Large intestine (tissue), 3 donors: ENCODE measurements at regions not wholly inside any gene's neighbourhood (a gene's known extent, or its start where the extent isn't known, plus 50 kb on each side); places are given as distances from the start of the nearest gene placed in this dataset.
"Not testable (repeated sequence)": the region's sequence is repeated elsewhere in the genome, so short reads cannot be mapped to it uniquely, and the experiment has no call there.

ENCODE experiments used
- DNase-seq, 2 donors: peaks; one replicate each; pipeline versions ENCODE4 v3.0.0 to v3.0.0-alpha.2; 2013
- H3K27ac ChIP-seq: one replicate; pipeline ENCODE4 v1.5.1; 2013; ENCODE audit warnings: low read length
- H3K27me3 ChIP-seq: 2 replicates; pipeline ENCODE4 v1.6.1; 2013; ENCODE audit warnings: low read length; ENCODE audit not compliant: control insufficient read depth, insufficient read depth
- H3K36me3 ChIP-seq: 2 replicates; pipeline ENCODE4 v1.6.1; 2013; ENCODE audit warnings: low read length; ENCODE audit not compliant: control insufficient read depth, insufficient read depth
- H3K4me1 ChIP-seq: one replicate; pipeline ENCODE4 v1.6.1; 2013; ENCODE audit warnings: low read length; ENCODE audit not compliant: control insufficient read depth, insufficient read depth
- H3K4me3 ChIP-seq: one replicate; pipeline ENCODE4 v1.5.1; 2013; ENCODE audit warnings: low read length
- H3K9me3 ChIP-seq: one replicate; pipeline ENCODE4 v1.6.1; 2013; ENCODE audit warnings: mild to moderate bottlenecking, low read depth, low read length, moderate library complexity; ENCODE audit not compliant: control insufficient read depth
- WGBS: methylation state at CpG from one replicate; pipeline ENCODE4 v1.1.5; 2013; ENCODE audit warnings: low lambda C conversion rate; ENCODE audit not compliant: insufficient coverage; 5-methylcytosine and 5-hydroxymethylcytosine counted together

- no peaks in the 10 kb centered on the region for H3K27me3 ChIP-seq
- WGBS = no CpG with 5 or more reads among the region's 3 CpGs
Observed at GRCh38 chr5:116876240-116876840, 301.7 kb upstream of the SEMA6A start.

GRCh38 chr5:116872986-116873385 lies 298.4 kb upstream of the SEMA6A start:
- Histone ChIP-seq H3K9me3 (no peaks in the 10 kb centered on the region), H3K4me3 (no peak overlapping the region), H3K36me3 (no peaks in the 10 kb centered on the region), H3K4me1 (no peaks in the 10 kb centered on the region), H3K27me3 (no peaks in the 10 kb centered on the region), H3K27ac (no peak overlapping the region)
- WGBS = no CpG with 5 or more reads among the region's 1 CpG
- DNase-seq = no peak

More at GRCh38 chr5:116876240-116876840, 301.7 kb upstream of the SEMA6A start:
- DNase-seq = no peak
- Histone ChIP-seq H3K9me3 (no peaks in the 10 kb centered on the region), H3K27ac (no peak overlapping the region), H3K4me1 (no peaks in the 10 kb centered on the region), H3K4me3 (no peak overlapping the region), H3K36me3 (no peaks in the 10 kb centered on the region)

- no peak for DNase-seq
- H3K27me3 ChIP-seq = no peaks in the 10 kb centered on the region
- no peaks in the 10 kb centered on the region for H3K4me1 ChIP-seq
- 80% methylated on average over 1 of the region's 2 CpGs for WGBS
- H3K4me3 ChIP-seq = no peak overlapping the region
- no peaks in the 10 kb centered on the region for H3K36me3 ChIP-seq
- H3K9me3 ChIP-seq = no peaks in the 10 kb centered on the region
- no peak overlapping the region for H3K27ac ChIP-seq
Observed at GRCh38 chr5:116872486-116872885, 297.9 kb upstream of the SEMA6A start.

- H3K9me3 ChIP-seq, H3K4me3 ChIP-seq, H3K36me3 ChIP-seq, H3K4me1 ChIP-seq, DNase-seq, H3K27ac ChIP-seq: not testable (repeated sequence)
- WGBS = no CpG with 5 or more reads among the region's 6 CpGs
- peaks cover 15% of the 10 kb centered on the region for H3K27me3 ChIP-seq
Observed at GRCh38 chr5:116867825-116868224, 293.2 kb upstream of the SEMA6A start.

- no peak for DNase-seq
- WGBS = no CpG with 5 or more reads among the region's 2 CpGs
Observed at GRCh38 chr5:116865651-116866050, 291.0 kb upstream of the SEMA6A start.

GRCh38 chr5:116864838-116865190 lies 290.2 kb upstream of the SEMA6A start:
- H3K4me1 ChIP-seq = no peaks in the 10 kb centered on the region
- no peaks in the 10 kb centered on the region for H3K36me3 ChIP-seq
- DNase-seq = no peak
- no peak overlapping the region for H3K4me3 ChIP-seq
- H3K27me3 ChIP-seq = peaks cover 22% of the 10 kb centered on the region
- no peak overlapping the region for H3K27ac ChIP-seq
- no peaks in the 10 kb centered on the region for H3K9me3 ChIP-seq

More at GRCh38 chr5:116865651-116866050, 291.0 kb upstream of the SEMA6A start:
- H3K27ac ChIP-seq = no peak overlapping the region
- H3K4me3 ChIP-seq = no peak overlapping the region
- peaks cover 22% of the 10 kb centered on the region for H3K27me3 ChIP-seq
- no peaks in the 10 kb centered on the region for H3K36me3 ChIP-seq
- H3K9me3 ChIP-seq = no peaks in the 10 kb centered on the region
- H3K4me1 ChIP-seq = no peaks in the 10 kb centered on the region

GRCh38 chr5:116864157-116864837 lies 289.7 kb upstream of the SEMA6A start:
- Histone ChIP-seq H3K27me3 (peaks cover 22% of the 10 kb centered on the region), H3K4me3 (no peak overlapping the region), H3K27ac (no peak overlapping the region), H3K36me3 (no peaks in the 10 kb centered on the region), H3K4me1 (no peaks in the 10 kb centered on the region), H3K9me3 (no peaks in the 10 kb centered on the region)
- WGBS = 47% methylated on average over 2 of the region's 9 CpGs
- DNase-seq = no peak

- no peak for DNase-seq
- Histone ChIP-seq H3K27ac (no peak overlapping the region), H3K9me3 (no peaks in the 10 kb centered on the region), H3K36me3 (no peaks in the 10 kb centered on the region), H3K4me3 (no peak overlapping the region), H3K4me1 (no peaks in the 10 kb centered on the region), H3K27me3 (peaks cover 22% of the 10 kb centered on the region)
- 100% methylated on average over 3 of the region's 10 CpGs for WGBS
Observed at GRCh38 chr5:116862632-116863455, 288.2 kb upstream of the SEMA6A start.

- no peaks in the 10 kb centered on the region for H3K9me3 ChIP-seq
- H3K27ac ChIP-seq = no peak overlapping the region
- no peak for DNase-seq
- no peak overlapping the region for H3K4me3 ChIP-seq
- H3K4me1 ChIP-seq = no peaks in the 10 kb centered on the region
- H3K36me3 ChIP-seq = no peaks in the 10 kb centered on the region
- 100% methylated on average over 1 of the region's 2 CpGs for WGBS
- peaks cover 22% of the 10 kb centered on the region for H3K27me3 ChIP-seq
Observed at GRCh38 chr5:116861666-116862065, 287.0 kb upstream of the SEMA6A start.

GRCh38 chr5:116861097-116861496 lies 286.5 kb upstream of the SEMA6A start:
- Histone ChIP-seq H3K4me3 (no peak overlapping the region), H3K27ac (no peak overlapping the region), H3K27me3 (peaks cover 23% of the 10 kb centered on the region), H3K36me3 (no peaks in the 10 kb centered on the region), H3K9me3 (no peaks in the 10 kb centered on the region), H3K4me1 (no peaks in the 10 kb centered on the region)
- no peak for DNase-seq
- WGBS = 90% methylated on average over 2 of the region's 3 CpGs
